ENCODE measurements at regions not wholly inside any gene's neighbourhood (a gene's known extent, or its start where the extent isn't known, plus 50 kb on each side); places are given as distances from the start of the nearest gene placed in this dataset.

GRCh38 chr12:34297126-34297789, 275.0 kb downstream of the ALG10 start:
- TF ChIP-seq CTCF (IDR thresholded peaks at IDR 0.05) (no peak), REST (IDR thresholded peaks at IDR 0.05; ENCODE audit: low read depth, low read length) (no peak), SIN3A (IDR thresholded peaks at IDR 0.05; ENCODE audit: borderline replicate concordance, low read depth, low read length) (no peak), EZH2phosphoT487 (IDR thresholded peaks at IDR 0.05; ENCODE audit: borderline replicate concordance, low read depth) (no peak), TEAD4 (IDR thresholded peaks at IDR 0.05; ENCODE audit: borderline replicate concordance, insufficient read depth) (no peak), POLR2AphosphoS5 (IDR thresholded peaks at IDR 0.05; ENCODE audit: low read depth, low read length) (no peak), ZBTB33 (IDR thresholded peaks at IDR 0.05; ENCODE audit: borderline replicate concordance, low read depth) (no peak), RAD21 (IDR thresholded peaks at IDR 0.05; ENCODE audit: low read length) (no peak), RFX5 (IDR thresholded peaks at IDR 0.05; ENCODE audit: low read length) (no peak), TCF12 (IDR thresholded peaks at IDR 0.05) (no peak), EP300 (IDR thresholded peaks at IDR 0.05; ENCODE audit: borderline replicate concordance in 1 of 2, low read depth in 1 of 2, low read length in 1 of 2) (no peak), MXI1 (IDR thresholded peaks at IDR 0.05; ENCODE audit: low read depth, low read length) (no peak), GABPA (IDR thresholded peaks at IDR 0.05; ENCODE audit: low read depth) (no peak), FOSL2 (IDR thresholded peaks at IDR 0.05; ENCODE audit: borderline replicate concordance, low read depth) (no peak)
